HG03060 (cell line): ENCODE measurements at regions not wholly inside any gene's neighbourhood (a gene's known extent, or its start where the extent isn't known, plus 50 kb on each side); places are given as distances from the start of the nearest gene placed in this dataset.
"Not testable (repeated sequence)": the region's sequence is repeated elsewhere in the genome, so short reads cannot be mapped to it uniquely, and the experiment has no call there.

ENCODE experiments used
- ATAC-seq: cut with Tn5 transposase; IDR thresholded peaks from one replicate; pipeline ENCODE4 v1.9.1; 2021; ENCODE audit warnings: low read depth, moderate number of reproducible peaks; ENCODE audit not compliant: unreplicated experiment

DNA sequence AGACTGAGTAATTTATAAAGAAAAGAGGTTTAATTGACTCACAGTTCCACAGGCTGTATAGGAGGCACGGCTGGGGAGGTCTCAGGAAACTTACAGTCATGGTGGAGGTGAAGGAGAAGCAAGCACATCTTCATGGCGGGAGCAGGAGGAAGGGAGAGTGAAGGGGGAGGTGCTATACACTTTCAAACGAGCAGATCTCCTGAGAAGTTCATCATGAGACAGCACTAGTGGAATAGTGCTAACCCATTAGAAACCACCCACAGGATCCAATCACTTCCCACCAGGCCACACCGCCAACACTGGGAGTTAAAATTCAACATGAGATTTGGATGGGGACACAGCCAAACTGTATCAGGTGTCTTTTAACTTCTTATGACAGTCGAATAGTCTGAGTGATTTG, 1459.3 kb upstream of the ACO1 start:
- ATAC-seq, result no peak

DNA sequence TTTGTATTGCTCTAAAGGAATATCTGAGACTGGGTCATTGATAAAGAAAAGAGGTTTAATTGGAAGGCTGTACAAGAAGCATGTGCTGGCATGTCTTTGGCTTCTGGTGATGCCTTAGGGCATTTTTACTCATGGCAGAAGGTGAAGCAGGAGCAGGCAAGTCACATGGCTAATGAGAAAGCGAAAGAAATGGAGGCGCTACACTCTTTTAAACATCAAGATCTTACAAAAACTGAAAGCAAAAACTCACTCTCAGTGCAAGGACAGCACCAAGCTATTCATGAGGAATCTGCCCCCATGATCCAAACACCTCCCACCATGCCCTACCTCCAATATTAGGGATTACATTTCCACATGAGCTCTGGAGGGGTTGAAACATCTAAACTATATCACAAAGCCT, 1458.8 kb upstream of the ACO1 start:
- no peak for ATAC-seq

DNA sequence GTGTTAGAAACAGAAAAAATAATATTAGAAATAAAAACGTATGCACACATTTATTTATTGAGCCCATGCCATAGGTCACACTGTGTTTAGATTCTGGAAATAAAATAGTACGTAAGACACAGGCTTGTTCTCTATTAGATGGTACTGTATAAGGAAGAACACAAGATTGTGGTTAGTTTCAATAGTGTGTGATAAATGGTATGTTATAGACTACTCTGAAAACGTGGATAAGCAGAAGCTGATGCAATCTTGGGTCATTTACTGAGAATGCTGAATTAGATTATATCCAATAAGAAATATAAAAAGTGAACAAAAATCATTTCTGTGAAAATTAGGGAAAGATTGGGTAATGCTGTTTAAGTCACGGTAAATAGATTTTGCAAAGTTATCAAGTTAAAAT, 1456.4 kb upstream of the ACO1 start:
- no peak for ATAC-seq

GRCh38 chr9:30932226-30932625, 1452.2 kb upstream of the ACO1 start:
- ATAC-seq, result no peak

DNA sequence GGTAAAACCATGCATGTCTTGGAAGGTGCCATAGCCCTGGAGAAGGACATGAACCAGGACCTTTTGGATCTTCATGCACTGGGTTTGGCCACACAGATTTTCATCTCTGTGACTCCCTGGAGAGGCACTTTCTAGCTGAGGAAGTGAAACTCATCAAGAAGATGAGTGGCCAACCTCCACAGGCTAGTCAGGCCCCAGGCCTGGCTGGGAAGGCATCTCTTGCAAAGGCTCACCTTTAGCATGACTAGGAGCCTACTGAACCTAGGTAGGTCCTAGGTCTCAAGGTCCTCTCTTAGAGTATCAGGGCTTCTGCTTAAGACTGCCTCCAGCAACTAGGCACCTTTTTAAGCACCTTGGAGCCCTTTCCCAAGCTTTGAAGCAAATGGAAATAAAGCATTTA, 1448.7 kb upstream of the ACO1 start:
- no peak for ATAC-seq

DNA sequence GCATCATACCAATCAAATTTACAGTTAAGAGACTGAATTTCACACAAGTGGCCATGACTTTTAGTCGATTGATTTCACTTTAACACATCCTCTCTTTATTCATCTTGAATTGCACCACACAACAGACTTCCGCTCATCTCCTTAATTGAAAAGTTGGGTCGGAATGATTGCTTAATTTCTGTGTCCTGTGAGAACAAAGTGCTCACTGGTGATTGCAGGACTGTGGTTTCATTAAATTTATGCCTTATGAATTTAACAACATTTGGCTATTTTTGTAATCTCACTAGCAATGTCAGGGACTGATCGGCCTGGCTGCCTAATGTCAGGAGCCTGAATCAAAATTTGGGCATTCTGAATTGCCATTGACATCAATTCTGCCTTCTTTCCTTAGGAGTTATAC, 1447.3 kb upstream of the ACO1 start:
- ATAC-seq, result no peak

GRCh38 chr9:30942852-30943251, 1441.6 kb upstream of the ACO1 start:
- ATAC-seq, result not testable (repeated sequence)

DNA sequence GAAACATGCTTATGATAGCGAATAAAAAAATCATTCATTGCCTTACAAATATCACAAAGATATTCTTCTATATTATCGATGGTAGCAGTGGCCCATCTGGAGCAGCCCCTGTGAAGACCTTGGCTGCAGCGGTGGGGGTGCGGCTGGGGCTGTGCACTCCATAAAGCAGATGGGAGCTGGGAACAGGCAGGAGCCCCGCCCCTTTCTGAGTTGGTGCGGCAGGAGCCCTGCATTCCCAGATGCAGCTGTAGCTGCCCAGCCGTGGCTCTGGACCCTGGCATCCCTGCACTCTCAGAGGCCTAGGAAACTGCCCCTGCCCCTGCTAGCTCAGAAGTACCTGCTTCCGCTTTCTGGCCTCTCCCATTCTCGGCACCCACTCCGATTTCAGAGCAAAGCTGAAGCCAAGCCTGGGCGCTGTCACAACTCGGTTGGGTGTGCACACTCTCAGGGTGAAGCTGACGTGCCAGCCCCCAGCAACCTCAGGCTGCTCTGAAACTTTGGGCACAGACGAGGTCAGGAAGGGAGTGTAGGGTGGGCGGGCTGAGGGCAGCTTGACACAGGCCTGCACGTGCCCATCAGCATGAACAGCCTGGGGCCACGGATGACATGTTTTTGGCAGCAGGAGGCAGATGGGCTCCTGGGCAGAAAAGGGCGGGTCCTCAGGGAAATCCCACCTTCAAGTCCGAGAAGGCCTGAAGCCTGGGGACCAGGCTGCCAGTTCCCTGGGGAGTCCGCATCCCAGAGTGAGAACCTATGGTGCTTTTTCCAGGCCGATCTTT, 1440.8 kb upstream of the ACO1 start:
- ATAC-seq, result no peak

DNA sequence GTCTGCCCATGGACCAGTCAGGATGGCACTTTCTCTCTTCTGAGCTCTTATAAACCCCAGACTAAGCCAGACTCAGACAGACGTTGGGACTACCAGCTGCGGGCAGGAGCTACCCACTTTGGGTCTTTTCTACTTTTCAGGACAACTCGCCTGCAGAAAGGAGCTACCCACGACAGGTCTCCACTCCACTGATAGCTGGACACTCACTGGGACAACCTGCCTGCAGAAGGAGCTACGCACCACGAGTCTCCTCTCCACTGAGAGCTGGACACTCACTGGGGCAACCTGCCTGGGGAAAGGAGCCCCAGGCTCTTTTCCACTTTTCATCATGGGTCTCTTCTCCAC, 1440.2 kb upstream of the ACO1 start:
- ATAC-seq, result no peak

DNA sequence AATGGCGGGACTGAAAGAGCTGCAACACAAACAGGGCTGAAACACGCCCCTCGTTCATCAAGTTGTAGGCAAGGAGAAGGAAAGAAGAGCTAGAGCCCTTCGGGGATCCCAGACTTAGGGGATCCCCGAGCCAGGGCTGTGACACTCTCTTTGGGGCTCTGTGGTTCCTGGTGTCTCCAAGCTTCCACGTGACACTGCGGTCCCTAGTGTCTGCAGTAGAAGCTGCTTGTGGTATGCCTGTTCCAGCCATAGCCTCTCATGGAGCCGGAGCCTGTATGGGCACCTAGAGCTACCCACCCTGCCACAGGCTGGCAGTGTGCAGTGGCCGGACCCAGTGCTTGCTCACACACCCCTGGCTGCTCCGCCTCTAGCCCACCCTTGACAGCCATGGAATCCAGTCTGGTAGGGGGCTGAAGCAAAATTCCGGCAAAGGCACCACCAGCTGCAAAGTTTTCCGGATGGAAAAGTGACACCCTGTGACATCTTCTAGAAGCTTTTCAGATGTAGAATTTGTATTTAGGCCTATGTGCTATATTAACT, 1439.6 kb upstream of the ACO1 start:
- no peak for ATAC-seq

- ATAC-seq, result no peak
These were observed 1420.1 kb upstream of the ACO1 start for GRCh38 chr9:30964332-30964731.

DNA sequence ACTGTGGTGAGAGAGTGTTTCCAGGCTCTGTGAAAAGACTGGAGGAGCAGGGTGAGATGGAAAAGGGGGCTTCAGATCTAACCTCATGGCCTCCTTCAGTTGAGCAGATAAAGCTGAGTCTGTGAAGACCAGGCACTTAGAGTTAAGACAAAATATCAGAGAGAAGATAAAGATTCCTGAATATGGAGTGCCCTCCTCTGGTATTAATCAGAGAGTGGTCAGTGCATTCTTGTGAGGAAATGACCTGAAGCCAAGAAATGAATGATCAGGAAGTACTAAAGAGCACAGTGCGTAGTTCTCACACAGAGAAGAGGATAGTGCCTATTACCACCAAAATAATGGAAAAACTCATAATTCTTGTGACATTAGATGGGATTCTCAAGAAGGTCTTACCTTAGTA, 1417.0 kb upstream of the ACO1 start:
- ATAC-seq, result no peak

GRCh38 chr9:30970186-30970585, 1414.3 kb upstream of the ACO1 start:
- ATAC-seq, result no peak

- no peak for ATAC-seq
These were observed 1413.6 kb upstream of the ACO1 start for GRCh38 chr9:30970812-30971211.

DNA sequence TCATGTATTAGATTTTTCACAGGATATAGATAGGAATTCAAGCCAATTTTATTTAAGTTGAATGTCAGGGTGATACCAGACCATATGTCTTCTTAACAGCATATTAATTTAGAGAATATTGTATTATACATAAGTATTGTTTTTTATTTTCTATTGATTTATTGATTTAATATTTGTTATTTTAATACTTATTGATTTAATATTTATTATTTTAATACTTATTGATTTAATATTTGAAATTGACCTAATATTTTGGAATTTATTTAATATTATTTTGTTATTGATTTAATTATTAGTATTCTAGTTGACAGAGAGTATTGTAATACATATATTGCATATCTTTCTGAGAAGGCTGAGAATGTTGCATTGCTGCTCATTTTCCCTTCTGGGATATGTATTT, 1411.8 kb upstream of the ACO1 start:
- ATAC-seq, result no peak

DNA sequence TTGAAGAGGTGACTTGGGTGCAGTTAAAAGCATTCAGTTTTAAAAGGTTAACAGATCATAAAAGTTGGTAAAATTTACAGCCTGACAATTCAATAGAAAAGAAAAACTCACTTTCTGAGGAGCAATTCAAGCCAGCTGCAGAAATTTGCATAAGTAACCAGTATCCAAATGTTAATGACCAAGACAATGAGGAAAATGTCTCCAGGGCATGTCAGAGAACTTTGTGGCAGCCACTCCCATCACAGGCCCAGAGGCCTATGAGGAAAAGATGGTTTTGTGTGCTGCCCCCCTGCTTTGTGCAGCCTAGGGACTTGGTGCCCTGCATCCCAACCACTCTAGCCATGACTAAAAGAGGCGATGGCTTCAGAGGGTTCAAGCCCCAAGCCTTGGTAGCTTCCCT, 1406.5 kb upstream of the ACO1 start:
- ATAC-seq, result no peak

GRCh38 chr9:30982301-30982700, 1402.1 kb upstream of the ACO1 start:
- ATAC-seq, result no peak

GRCh38 chr9:30995956-30996738, 1388.3 kb upstream of the ACO1 start:
- no peak for ATAC-seq

DNA sequence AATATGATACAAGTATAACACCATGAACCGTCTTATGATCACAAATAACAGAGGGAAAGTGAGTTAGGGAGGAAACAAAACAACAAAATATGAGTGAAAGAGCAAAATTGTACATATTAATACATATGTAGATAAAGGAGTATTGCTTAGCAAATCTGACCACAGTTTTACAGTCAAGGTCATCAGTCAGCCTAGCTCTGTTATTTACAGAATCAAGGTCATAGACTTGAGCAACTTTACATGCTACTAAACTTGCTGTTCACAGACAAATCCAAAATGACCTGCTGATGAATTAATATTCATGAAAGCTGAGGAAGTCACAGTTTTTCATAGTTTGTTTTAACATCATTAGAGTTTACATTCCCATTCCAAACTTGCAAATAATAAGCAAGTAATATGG, 1387.7 kb upstream of the ACO1 start:
- ATAC-seq, result no peak

- no peak for ATAC-seq
These were observed 1387.2 kb upstream of the ACO1 start for GRCh38 chr9:30997291-30997690.

GRCh38 chr9:31005086-31005665, 1379.3 kb upstream of the ACO1 start:
- ATAC-seq, result no peak

DNA sequence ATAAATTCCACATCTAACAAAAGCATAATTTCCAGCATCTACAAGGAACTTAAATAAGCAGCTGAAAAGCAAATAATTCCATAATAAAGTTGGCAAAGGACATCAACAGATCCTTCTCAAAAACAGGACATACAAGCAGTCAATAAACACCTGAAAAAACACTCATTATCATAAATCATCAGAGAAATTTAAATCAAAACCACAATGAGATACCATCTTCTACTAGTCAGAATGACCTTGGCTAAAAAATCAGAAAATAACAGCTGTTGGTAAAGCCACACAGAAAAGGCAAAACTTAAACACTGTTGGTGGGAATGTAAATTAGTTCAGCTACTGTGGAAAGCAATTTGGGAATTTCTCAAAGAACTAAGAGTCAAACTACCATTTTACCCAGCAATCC, 1371.1 kb upstream of the ACO1 start:
- no peak for ATAC-seq
